ENCODE measurements at regions not wholly inside any gene's neighbourhood (a gene's known extent, or its start where the extent isn't known, plus 50 kb on each side); places are given as distances from the start of the nearest gene placed in this dataset.

DNA sequence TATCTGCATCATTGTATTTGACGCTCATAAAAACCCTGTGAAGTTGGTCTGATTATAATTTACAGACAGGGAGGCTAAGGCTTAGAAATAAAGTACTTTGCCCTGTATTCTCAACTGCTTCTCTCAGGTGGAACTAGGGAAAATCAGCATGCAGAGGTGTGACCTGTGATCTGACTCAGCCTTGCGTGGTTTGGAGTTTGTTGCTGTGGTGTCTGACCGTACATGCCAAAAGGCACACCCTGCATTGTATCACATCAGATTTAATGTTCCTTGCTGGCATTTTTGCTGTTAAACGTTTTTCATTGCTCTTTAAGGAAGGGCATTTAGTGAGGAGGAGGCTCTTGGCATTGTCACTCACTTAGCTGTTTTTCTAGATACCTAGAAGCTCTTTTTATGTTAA is 58.8 kb upstream of the C1QTNF9B start:
- TF ChIP-seq CTCF (conservative IDR thresholded peaks at IDR 0.05; ENCODE audit: low read length) = no peak
- TF ChIP-seq EZH2phosphoT487 (IDR thresholded peaks at IDR 0.05; ENCODE audit: borderline replicate concordance) = no peak

All from Loucy (cell line).